Stimulated activated CD8-positive, alpha-beta memory T cell treated with anti-CD3 and anti-CD28 coated beads, Interleukin-15, amount 100 ng/mL, for 4 hours (primary cell): ENCODE measurements at regions not wholly inside any gene's neighbourhood (a gene's known extent, or its start where the extent isn't known, plus 50 kb on each side); places are given as distances from the start of the nearest gene placed in this dataset.
A peak's percentile ranks its signal among the peaks of the same experiment; 100 is the strongest.

Experiments
- DNase-seq, 2 donors: peaks; one replicate each; pipeline ENCODE4 v3.0.0-alpha.2; 2020; ENCODE audit warnings: low read depth in 2 of 2

- DNase-seq = no peak
Observed at GRCh38 chr5:115072266-115073064, 97.2 kb downstream of the TRIM36 start.

- no peak for DNase-seq
Observed at GRCh38 chr5:115070737-115071136, 99.0 kb downstream of the TRIM36 start.

- no peak for DNase-seq
Observed at GRCh38 chr5:115069087-115069968, 100.4 kb downstream of the TRIM36 start.

GRCh38 chr5:115068239-115069086 lies 101.2 kb downstream of the TRIM36 start:
- peak in 1 of 2 donors; percentile 3 for DNase-seq

- DNase-seq = no peak
Observed at GRCh38 chr5:115064380-115064779, 105.3 kb downstream of the TRIM36 start.

GRCh38 chr5:115054387-115054951 lies 115.2 kb downstream of the TRIM36 start:
- no peak for DNase-seq

GRCh38 chr5:115052948-115053347 lies 116.8 kb downstream of the TRIM36 start:
- no peak for DNase-seq

- DNase-seq = no peak
Observed at GRCh38 chr5:115050866-115051265, 118.8 kb downstream of the TRIM36 start.

GRCh38 chr5:115033861-115034260 lies 135.8 kb downstream of the TRIM36 start:
- DNase-seq = no peak

GRCh38 chr5:115028557-115028956 lies 141.2 kb downstream of the TRIM36 start:
- no peak for DNase-seq

- DNase-seq = no peak
Observed at GRCh38 chr5:115024922-115025321, 144.8 kb downstream of the TRIM36 start.

- DNase-seq = no peak
Observed at GRCh38 chr5:115022303-115022702, 147.4 kb downstream of the TRIM36 start.

GRCh38 chr5:115016646-115017045 lies 153.1 kb downstream of the TRIM36 start:
- no peak for DNase-seq

GRCh38 chr5:114999176-114999575 lies 170.5 kb downstream of the TRIM36 start:
- DNase-seq = no peak

GRCh38 chr5:114989512-114989911 lies 180.2 kb downstream of the TRIM36 start:
- no peak for DNase-seq

- no peak for DNase-seq
Observed at GRCh38 chr5:114988096-114988495, 181.6 kb downstream of the TRIM36 start.

- no peak for DNase-seq
Observed at GRCh38 chr5:114984796-114985195, 184.9 kb downstream of the TRIM36 start.

GRCh38 chr5:114981111-114981510 lies 188.6 kb downstream of the TRIM36 start:
- no peak for DNase-seq

GRCh38 chr5:114977979-114978573 lies 191.6 kb downstream of the TRIM36 start:
- DNase-seq = no peak

- DNase-seq = no peak
Observed at GRCh38 chr5:114969482-114969881, 200.2 kb downstream of the TRIM36 start.

- DNase-seq = no peak
Observed at GRCh38 chr5:114957384-114957783, 212.3 kb downstream of the TRIM36 start.
